Neural crest cell (in vitro differentiated cells): ENCODE measurements at regions not wholly inside any gene's neighbourhood (a gene's known extent, or its start where the extent isn't known, plus 50 kb on each side); places are given as distances from the start of the nearest gene placed in this dataset.
"Not testable (repeated sequence)": the region's sequence is repeated elsewhere in the genome, so short reads cannot be mapped to it uniquely, and the experiment has no call there.

Experiments used
- DNase-seq: peaks from one replicate; pipeline ENCODE4 v3.0.0; 2021; ENCODE audit warnings: low read depth, mixed read lengths, low spot score
- H3K27ac Mint-ChIP-seq: one replicate; pipeline ENCODE4 v1.8.0; 2021; ENCODE audit warnings: mild to moderate bottlenecking, mixed read lengths; ENCODE audit not compliant: unreplicated experiment
- H3K27me3 Mint-ChIP-seq: 2 replicates; pipeline ENCODE4 v1.8.0; 2021; ENCODE audit warnings: low read depth, mild to moderate bottlenecking, mixed read lengths
- H3K36me3 Mint-ChIP-seq: 2 replicates; pipeline ENCODE4 v1.8.0; 2021; ENCODE audit warnings: low read depth, mild to moderate bottlenecking, mixed read lengths
- H3K4me1 Mint-ChIP-seq: 2 replicates; pipeline ENCODE4 v1.8.0; 2021; ENCODE audit warnings: mixed read lengths
- H3K4me3 Mint-ChIP-seq: one replicate; pipeline ENCODE4 v1.8.0; 2021; ENCODE audit warnings: mild to moderate bottlenecking, mixed read lengths
- H3K9me3 Mint-ChIP-seq: 2 replicates; pipeline ENCODE4 v1.8.0; 2021; ENCODE audit warnings: mixed read lengths
- CTCF ChIP-seq: fragments of 200-600 bp; sonication (generic); conservative IDR thresholded peaks from 2 replicates; pipeline ENCODE4 v1.5.0; 2021; ENCODE audit warnings: antibody characterized with exemption, mild to moderate bottlenecking

DNA sequence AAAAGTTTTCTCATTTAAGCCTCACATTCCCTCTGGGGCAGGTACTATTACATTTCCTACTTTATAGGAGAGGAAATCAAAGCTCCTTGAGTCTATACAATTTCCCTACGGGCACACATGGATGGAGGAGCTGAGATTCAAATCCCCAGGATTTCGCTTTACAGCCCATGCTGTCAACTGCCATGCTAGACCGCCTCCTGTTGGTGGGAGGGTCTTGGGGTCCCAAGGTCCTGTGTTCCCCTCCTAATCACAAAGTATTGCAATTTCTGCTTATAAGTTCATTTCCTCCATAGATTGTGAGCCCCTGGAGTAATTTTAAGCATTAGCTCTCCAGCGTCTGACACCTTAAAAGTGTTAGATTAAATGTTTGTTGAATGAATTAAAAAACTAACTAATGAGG is 95.9 kb upstream of the SMARCA2 start:
- H3K36me3 Mint-ChIP-seq: no peaks in the 10 kb centered on the region

GRCh38 chr9:1920386-1920785 is 94.8 kb upstream of the SMARCA2 start:
- no peak overlapping the region for H3K27ac Mint-ChIP-seq
- H3K4me3 Mint-ChIP-seq: no peak overlapping the region
- no peak for TF ChIP-seq CTCF
- peaks cover 15% of the 10 kb centered on the region for H3K4me1 Mint-ChIP-seq
- no peak for DNase-seq
- H3K36me3 Mint-ChIP-seq: no peaks in the 10 kb centered on the region
- no peaks in the 10 kb centered on the region for H3K9me3 Mint-ChIP-seq
- peaks cover 4% of the 10 kb centered on the region for H3K27me3 Mint-ChIP-seq

More for the DNA sequence above, 95.9 kb upstream of the SMARCA2 start:
- H3K4me1 Mint-ChIP-seq: peaks cover 15% of the 10 kb centered on the region
- no peaks in the 10 kb centered on the region for H3K9me3 Mint-ChIP-seq
- no peak overlapping the region for H3K4me3 Mint-ChIP-seq
- DNase-seq: no peak
- no peak for TF ChIP-seq CTCF
- peaks cover 4% of the 10 kb centered on the region for H3K27me3 Mint-ChIP-seq
- no peak overlapping the region for H3K27ac Mint-ChIP-seq

- DNase-seq: no peak
- Mint-ChIP-seq H3K27ac (no peak overlapping the region), H3K4me3 (no peak overlapping the region), H3K4me1 (peaks cover 15% of the 10 kb centered on the region), H3K27me3 (peaks cover 4% of the 10 kb centered on the region), H3K36me3 (no peaks in the 10 kb centered on the region), H3K9me3 (no peaks in the 10 kb centered on the region)
- TF ChIP-seq CTCF: no peak
Measured at GRCh38 chr9:1922026-1922425, 93.1 kb upstream of the SMARCA2 start.

DNA sequence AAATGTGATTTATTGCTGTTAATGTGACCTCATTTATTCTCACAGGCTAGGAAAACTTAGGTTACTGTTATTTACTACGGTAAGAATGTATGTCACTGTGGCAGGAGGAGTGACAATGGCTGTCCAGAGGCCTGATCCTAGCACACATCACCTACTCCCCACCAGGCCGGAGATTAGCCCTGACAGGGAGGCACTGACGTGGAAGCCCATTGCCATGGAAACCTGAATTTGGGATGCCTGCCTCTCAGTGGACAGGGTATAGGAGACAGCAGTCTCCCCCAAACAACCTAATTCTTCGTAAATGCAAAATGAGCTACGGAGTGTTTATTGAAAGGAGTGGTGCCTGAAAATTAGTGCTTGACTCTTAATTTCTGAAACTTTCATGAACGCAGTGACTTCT is 87.6 kb upstream of the SMARCA2 start:
- Mint-ChIP-seq H3K36me3 (no peaks in the 10 kb centered on the region), H3K27ac (no peak overlapping the region), H3K4me1 (no peaks in the 10 kb centered on the region), H3K9me3 (peaks cover under 1% of the 10 kb centered on the region), H3K4me3 (no peak overlapping the region), H3K27me3 (no peaks in the 10 kb centered on the region)
- no peak for DNase-seq
- TF ChIP-seq CTCF: no peak

GRCh38 chr9:1929134-1929533 is 86.0 kb upstream of the SMARCA2 start:
- no peak for DNase-seq
- no peaks in the 10 kb centered on the region for H3K4me1 Mint-ChIP-seq
- H3K27me3 Mint-ChIP-seq: peaks cover under 1% of the 10 kb centered on the region
- H3K9me3 Mint-ChIP-seq: peaks cover 3% of the 10 kb centered on the region
- no peaks in the 10 kb centered on the region for H3K36me3 Mint-ChIP-seq
- no peak for TF ChIP-seq CTCF
- H3K27ac Mint-ChIP-seq: no peak overlapping the region
- no peak overlapping the region for H3K4me3 Mint-ChIP-seq

DNA sequence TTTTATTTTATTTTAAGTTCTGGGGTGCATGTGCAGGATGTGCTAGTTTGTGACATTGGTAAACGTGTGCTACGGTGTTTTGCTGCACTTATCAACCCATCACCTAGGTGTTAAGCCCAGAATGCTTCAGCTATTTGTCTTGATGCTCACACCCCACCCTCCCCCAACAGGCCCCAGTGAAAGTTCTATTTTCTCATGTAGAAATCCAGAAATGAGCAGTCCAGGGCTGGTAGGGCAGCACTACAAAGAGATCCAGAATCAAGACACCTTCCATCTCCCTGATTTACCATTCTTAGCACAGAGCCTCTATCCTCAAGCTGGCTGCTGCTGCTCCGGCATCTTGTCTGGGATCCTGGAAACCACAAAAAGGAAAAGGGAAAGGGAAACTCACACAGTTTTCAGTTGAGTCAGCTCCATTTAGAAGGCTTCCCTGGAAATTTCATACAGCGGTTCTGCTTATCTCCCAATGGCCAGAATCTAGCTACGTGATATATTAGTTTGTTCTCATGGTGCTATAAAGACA is 85.4 kb upstream of the SMARCA2 start:
- TF ChIP-seq CTCF: no peak
- Mint-ChIP-seq H3K9me3 (peaks cover 3% of the 10 kb centered on the region), H3K27me3 (peaks cover 3% of the 10 kb centered on the region), H3K36me3 (no peaks in the 10 kb centered on the region), H3K4me3 (no peak overlapping the region), H3K4me1 (no peaks in the 10 kb centered on the region), H3K27ac (no peak overlapping the region)
- DNase-seq: no peak

- H3K9me3 Mint-ChIP-seq, H3K27me3 Mint-ChIP-seq, DNase-seq, H3K36me3 Mint-ChIP-seq, H3K4me1 Mint-ChIP-seq, H3K27ac Mint-ChIP-seq, H3K4me3 Mint-ChIP-seq: not testable (repeated sequence)
Measured at GRCh38 chr9:1930245-1930736, 84.9 kb upstream of the SMARCA2 start.
